HepG2 (cell line): ENCODE measurements at regions not wholly inside any gene's neighbourhood (a gene's known extent, or its start where the extent isn't known, plus 50 kb on each side); places are given as distances from the start of the nearest gene placed in this dataset.

Experiments used
- ATAC-seq: fragments of 200-7000 bp; cut with Tn5 transposase; 3 replicates; pipeline ENCODE4 v1.9.1; 2020; ENCODE audit warnings: mild to moderate bottlenecking, moderate library complexity
- BruUV-seq: library from RNA; stranded (reverse); fragments of 400-500 nt; replicated peaks from 2 replicates; lab custom pipeline; 2021; lab: Mats Ljungman, UMichigan
- CTCF ChIA-PET: fragments of 300-600 bp; formaldehyde crosslinking; extraction: SDS; loops from one replicate; lab custom pipeline; 2021; ENCODE audit warnings: low total read pairs, inconsistent platforms, low intra/inter-chr PET ratio; lab: Yijun Ruan, JAX
- POLR2A ChIA-PET: fragments of 350-600 bp; sonication (Branson Sonifier 250); formaldehyde crosslinking; loops from one replicate; lab custom pipeline; 2020; ENCODE audit warnings: antibody characterized with exemption, inconsistent platforms; lab: Yijun Ruan, JAX
- DNase-seq: peaks from one replicate; pipeline ENCODE4 v3.0.0-alpha.2; 2015; ENCODE audit warnings: low spot score
- FAIRE-seq: peaks from 3 replicates; lab custom pipeline; 2011; peaks lifted over from hg19 to GRCh38; lab: Jason Lieb, UNC
- H2AFZ ChIP-seq: one replicate; pipeline ENCODE4 v1.6.1; 2011; ENCODE audit warnings: low read length, inconsistent platforms
- H3K27ac ChIP-seq: fragments of 300-600 bp; 3 replicates; pipeline ENCODE4 v1.8.0; 2011; ENCODE audit warnings: mixed run types, mild to moderate bottlenecking, mixed read lengths, low read length, inconsistent platforms; ENCODE audit not compliant: insufficient read depth; ENCODE audit errors: extremely low read length
- H3K27me3 ChIP-seq, 2 experiments: fragments of 200-600 bp in 1 of 2; 2 replicates in 1 of 2; 3 replicates in 1 of 2; pipeline versions ENCODE4 v1.6.0 to v1.8.0; 2011; ENCODE audit warnings: low read length in 2 of 2, mild to moderate bottlenecking in 2 of 2, moderate library complexity in 2 of 2, inconsistent platforms in 1 of 2; ENCODE audit not compliant: insufficient read depth in 2 of 2, control insufficient read depth in 1 of 2
- H3K36me3 ChIP-seq, 2 experiments: fragments of 200-600 bp in 1 of 2; replicated peaks in 1 of 2; 2 replicates in 1 of 2; 3 replicates in 1 of 2; pipeline versions ENCODE4 v1.5.1 to v1.8.0; 2011; ENCODE audit warnings: low read length in 2 of 2, inconsistent platforms in 1 of 2; ENCODE audit not compliant: insufficient read depth in 2 of 2, control insufficient read depth in 1 of 2
- H3K4me1 ChIP-seq: 2 replicates; pipeline ENCODE4 v1.5.1; 2012; ENCODE audit warnings: low read length, inconsistent platforms; ENCODE audit not compliant: insufficient read depth
- H3K4me2 ChIP-seq: 2 replicates; pipeline ENCODE4 v1.6.0; 2011; ENCODE audit warnings: low read depth, low read length, inconsistent platforms
- H3K4me3 ChIP-seq, 3 experiments: fragments of 200-600 bp in 1 of 3; sonication (generic), shearing (Covaris generic) in 1 of 3; replicated peaks in 1 of 3; 2 replicates each; pipeline ENCODE4 v1.5.1; 2011 to 2016; ENCODE audit warnings: low read length in 3 of 3, inconsistent platforms in 2 of 3, low read depth in 2 of 3, mild to moderate bottlenecking in 2 of 3, control low read depth in 1 of 3, mixed read lengths in 1 of 3; ENCODE audit not compliant: insufficient read depth in 1 of 3
- H3K79me2 ChIP-seq: one replicate; pipeline ENCODE4 v1.6.1; 2011; ENCODE audit warnings: low read length, inconsistent platforms; ENCODE audit not compliant: insufficient read depth
- H3K9ac ChIP-seq: 2 replicates; pipeline ENCODE4 v1.6.0; 2011; ENCODE audit warnings: mild to moderate bottlenecking, low read depth, low read length, inconsistent platforms; ENCODE audit not compliant: insufficient read depth
- H3K9me3 ChIP-seq: 2 replicates; pipeline ENCODE4 v1.5.1; 2012; ENCODE audit warnings: mild to moderate bottlenecking, low read length
- H4K20me1 ChIP-seq: 2 replicates; pipeline ENCODE4 v1.6.0; 2011; ENCODE audit warnings: inconsistent platforms, mild to moderate bottlenecking, low read length, moderate library complexity; ENCODE audit not compliant: insufficient read depth
- DMAP1 ChIP-seq: IDR thresholded peaks from 2 replicates; pipeline ENCODE4 v1.6.1; 2016
- DRAP1 ChIP-seq: IDR thresholded peaks from 2 replicates; pipeline ENCODE4 v1.6.1; 2016; ENCODE audit warnings: missing genetic modification reagents, missing compliant biosample characterization
- HES4 ChIP-seq: sonication (generic); formaldehyde crosslinking; IDR thresholded peaks from 2 replicates; pipeline ENCODE4 v1.9.0; 2021; ENCODE audit warnings: mild to moderate bottlenecking, missing genetic modification reagents, borderline replicate concordance
- HMGXB3 ChIP-seq: sonication (generic); formaldehyde crosslinking; IDR thresholded peaks from 2 replicates; pipeline ENCODE4 v1.4.0; 2020; ENCODE audit warnings: missing genetic modification reagents, borderline replicate concordance
- MATR3 ChIP-seq: sonication (generic); formaldehyde crosslinking; IDR thresholded peaks from 2 replicates; pipeline ENCODE4 v1.4.0; 2020; ENCODE audit warnings: missing genetic modification reagents
- NFE2L2 ChIP-seq: fragments of 150-350 bp; IDR thresholded peaks from 2 replicates; pipeline ENCODE4 v1.6.1; 2014; ENCODE audit warnings: low read length
- NR0B2 ChIP-seq: sonication (generic); formaldehyde crosslinking; IDR thresholded peaks from 2 replicates; pipeline ENCODE4 v1.4.0; 2020; ENCODE audit warnings: mild to moderate bottlenecking, missing genetic modification reagents
- RAD21 ChIP-seq: fragments of 450-650 bp; formaldehyde crosslinking; IDR thresholded peaks from 2 replicates; pipeline ENCODE4 v1.5.0; 2020; ENCODE audit warnings: mild to moderate bottlenecking
- RNF219 ChIP-seq: sonication (generic); formaldehyde crosslinking; IDR thresholded peaks from 2 replicates; pipeline ENCODE4 v1.5.0; 2020; ENCODE audit warnings: mild to moderate bottlenecking, missing genetic modification reagents
- SAP130 ChIP-seq: IDR thresholded peaks from 2 replicates; pipeline ENCODE4 v1.6.1; 2016; ENCODE audit warnings: low read depth
- SIN3B ChIP-seq: fragments of 150-350 bp; IDR thresholded peaks from 2 replicates; pipeline ENCODE4 v1.6.1; 2014; ENCODE audit warnings: low read length
- TMF1 ChIP-seq: sonication (generic); formaldehyde crosslinking; IDR thresholded peaks from 2 replicates; pipeline ENCODE4 v1.8.1; 2022; ENCODE audit warnings: low read depth, missing genetic modification reagents
- ZFP36L2 ChIP-seq: sonication (generic); formaldehyde crosslinking; IDR thresholded peaks from 2 replicates; pipeline ENCODE4 v1.4.0; 2020; ENCODE audit warnings: missing genetic modification reagents
- ZFP62 ChIP-seq: sonication (generic); formaldehyde crosslinking; IDR thresholded peaks from 2 replicates; pipeline ENCODE4 v1.4.0; 2020; ENCODE audit warnings: missing genetic modification reagents
- ZNF224 ChIP-seq: sonication (generic); formaldehyde crosslinking; IDR thresholded peaks from 2 replicates; pipeline ENCODE4 v1.5.0; 2020; ENCODE audit warnings: mild to moderate bottlenecking, missing genetic modification reagents
- ZNF33A ChIP-seq: sonication (generic); formaldehyde crosslinking; IDR thresholded peaks from 2 replicates; pipeline ENCODE4 v1.5.1; 2020; ENCODE audit warnings: missing genetic modification reagents, mild to moderate bottlenecking, moderate library complexity, borderline replicate concordance
- ZNF350 ChIP-seq: sonication (generic); formaldehyde crosslinking; IDR thresholded peaks from 2 replicates; pipeline ENCODE4 v1.4.0; 2020; ENCODE audit warnings: mild to moderate bottlenecking, low read depth, missing genetic modification reagents, borderline replicate concordance
- ZNF431 ChIP-seq: sonication (generic); formaldehyde crosslinking; IDR thresholded peaks from 2 replicates; pipeline ENCODE4 v1.9.0; 2022; ENCODE audit warnings: missing genetic modification reagents, low read depth, mild to moderate bottlenecking, borderline replicate concordance
- ZNF512 ChIP-seq: sonication (generic); formaldehyde crosslinking; IDR thresholded peaks from 2 replicates; pipeline ENCODE4 v1.4.0; 2020; ENCODE audit warnings: mild to moderate bottlenecking, missing genetic modification reagents
- WGBS: methylation state at CpG from one replicate; pipeline ENCODE4 v1.1.6; 2017; ENCODE audit warnings: low lambda C conversion rate; 5-methylcytosine and 5-hydroxymethylcytosine counted together
- in situ Hi-C: cut with HindIII; loops from 2 replicates; pipeline ENCODE4 v1.10.0; 2017; ENCODE audit warnings: low pct_unique_long_range_greater_than_20kb; ENCODE audit not compliant: extremely low pct_ligation_motif_present
- intact Hi-C: fragments of 100-400 bp; cut with micrococcal nuclease; formaldehyde crosslinking; loops from one replicate; pipeline ENCODE4 v1.10.0; 2022; ENCODE audit not compliant: unreplicated experiment

GRCh38 chr6:147740916-147741315 lies 232.4 kb downstream of the SAMD5 start:
- ChIA-PET POLR2A (no interaction called here), CTCF (no interaction called here)
- Histone ChIP-seq H3K79me2 (no peaks in the 10 kb centered on the region), H3K4me1 (no peaks in the 10 kb centered on the region), H3K27ac (no peak overlapping the region), H2AFZ (no peak overlapping the region), H3K4me3 (no peak overlapping the region), H3K9me3 (no peaks in the 10 kb centered on the region), H3K4me2 (no peak overlapping the region), H3K36me3 (no peaks in the 10 kb centered on the region), H3K27me3 (no peaks in the 10 kb centered on the region), H3K9ac (no peak overlapping the region), H4K20me1 (no peaks in the 10 kb centered on the region)
- 49% methylated on average over 3 of the region's 3 CpGs for WGBS
- intact Hi-C loops = no loop called here
- ATAC-seq (no peak), FAIRE-seq (no peak), DNase-seq (no peak)
- BruUV-seq = no TSS peak
- in situ Hi-C loops = no loop called here
- TF ChIP-seq ZNF512 (CRISPR knock-in tag) (no peak), RAD21 (no peak), ZFP36L2 (CRISPR knock-in tag) (no peak), ZNF350 (CRISPR knock-in tag) (no peak), DMAP1 (no peak), TMF1 (CRISPR knock-in tag) (no peak), NFE2L2 (no peak), ZNF431 (CRISPR knock-in tag) (no peak), HMGXB3 (CRISPR knock-in tag) (no peak), ZFP62 (CRISPR knock-in tag) (no peak), RNF219 (CRISPR knock-in tag) (no peak), HES4 (no peak), SAP130 (CRISPR knock-in tag) (no peak), NR0B2 (CRISPR knock-in tag) (no peak), MATR3 (no peak), DRAP1 (CRISPR knock-in tag) (no peak), SIN3B (no peak), ZNF33A (no peak), ZNF224 (CRISPR knock-in tag) (no peak)
